SJSA1 (cell line): ENCODE measurements at regions not wholly inside any gene's neighbourhood (a gene's known extent, or its start where the extent isn't known, plus 50 kb on each side); places are given as distances from the start of the nearest gene placed in this dataset.

Experiments
- DNase-seq, 2 experiments: peaks; one replicate each; pipeline ENCODE4 v3.0.0-alpha.2; 2015 to 2020; ENCODE audit warnings: low spot score in 2 of 2, low read depth in 1 of 2
- H3K27ac ChIP-seq: fragments of 250-450 bp; sonication (Bioruptor Pico); 2 replicates; pipeline ENCODE4 v1.5.1; 2020; ENCODE audit warnings: mild to moderate bottlenecking, moderate library complexity
- H3K27me3 ChIP-seq: fragments of 250-450 bp; sonication (Bioruptor Pico); replicated peaks from 2 replicates; pipeline ENCODE4 v1.5.1; 2020; ENCODE audit warnings: mild to moderate bottlenecking, moderate library complexity
- H3K36me3 ChIP-seq: fragments of 250-450 bp; sonication (Bioruptor Pico); 2 replicates; pipeline ENCODE4 v1.5.1; 2020; ENCODE audit warnings: mild to moderate bottlenecking
- H3K4me1 ChIP-seq: fragments of 250-450 bp; sonication (Bioruptor Pico); replicated peaks from 2 replicates; pipeline ENCODE4 v1.6.1; 2021; ENCODE audit warnings: mild to moderate bottlenecking
- H3K4me3 ChIP-seq: fragments of 250-450 bp; sonication (Bioruptor Pico); 2 replicates; pipeline ENCODE4 v1.5.1; 2020; ENCODE audit warnings: mild to moderate bottlenecking
- H3K9me3 ChIP-seq: fragments of 250-450 bp; sonication (Bioruptor Pico); replicated peaks from 2 replicates; pipeline ENCODE4 v1.5.1; 2020; ENCODE audit warnings: mild to moderate bottlenecking

DNA sequence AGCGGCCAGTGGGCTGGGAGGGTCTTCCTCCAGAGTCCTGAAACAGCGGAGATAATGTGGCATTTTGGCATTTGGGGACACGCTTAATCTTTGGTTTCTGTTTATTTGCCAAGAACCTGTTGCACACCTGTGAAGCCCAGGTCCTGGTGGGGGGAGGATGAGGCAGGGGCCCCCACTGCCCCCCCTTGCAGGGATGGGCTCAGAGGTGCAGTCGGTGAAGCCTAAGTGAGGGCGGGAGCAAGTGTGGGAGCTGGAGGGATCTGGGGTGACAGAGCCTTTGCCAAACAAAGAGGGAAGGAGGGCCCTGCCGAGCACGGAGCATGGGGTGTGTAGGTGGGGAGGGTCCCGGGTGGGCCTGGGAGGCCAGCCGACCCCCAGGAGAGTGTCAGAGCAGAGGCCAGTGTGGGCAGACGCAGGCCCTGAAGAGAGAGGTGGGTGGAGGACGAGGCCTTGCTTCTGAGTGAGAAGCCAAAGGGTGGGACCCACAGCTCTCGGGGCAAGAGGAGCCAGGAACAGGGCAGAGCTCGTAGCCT lies 62.1 kb upstream of the ADGRA1 start:
- H3K9me3 ChIP-seq = no peaks in the 10 kb centered on the region

DNA sequence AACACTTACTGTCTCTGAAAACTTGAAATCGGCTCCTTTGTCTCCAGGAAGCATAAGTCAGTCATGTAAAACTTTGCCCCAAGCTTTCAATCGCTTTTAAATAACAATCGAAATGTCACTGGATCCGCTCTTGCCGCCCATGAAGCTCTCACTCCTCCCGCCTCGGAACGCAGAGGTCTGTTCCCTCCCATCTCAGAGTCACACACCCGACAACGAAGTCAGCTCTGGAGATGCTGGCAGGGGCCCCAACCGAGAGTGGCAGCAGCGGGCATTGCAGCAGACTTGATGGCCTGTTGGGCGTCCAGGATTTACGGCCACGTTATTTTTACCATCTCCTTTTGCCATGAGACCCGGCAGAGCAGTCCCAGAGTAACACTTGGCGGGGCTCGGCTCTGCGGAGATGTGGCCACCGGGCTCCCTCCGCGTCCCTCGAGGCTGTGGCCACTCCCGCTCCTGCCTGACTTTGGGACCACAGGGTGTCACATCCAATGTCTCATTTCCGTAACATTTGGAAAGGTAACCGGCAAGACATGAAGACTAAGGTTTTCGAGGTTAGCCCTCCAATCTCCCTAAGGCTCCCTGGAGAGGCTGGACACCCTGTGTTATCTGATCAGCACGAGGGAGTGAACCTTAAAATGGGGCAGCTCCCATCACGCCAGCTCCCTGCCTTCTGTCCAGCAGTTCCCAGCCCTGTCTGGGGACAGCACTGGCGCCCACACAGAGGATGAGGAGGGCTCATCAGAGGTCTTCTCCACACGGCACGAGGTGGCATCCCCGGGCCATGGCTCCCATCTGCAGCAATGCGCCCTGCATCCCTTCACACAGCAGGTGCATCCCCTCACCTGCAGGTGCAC lies 62.8 kb upstream of the ADGRA1 start:
- H3K36me3 ChIP-seq = no peaks in the 10 kb centered on the region
- H3K27ac ChIP-seq = no peak overlapping the region
- DNase-seq = no peak
- no peaks in the 10 kb centered on the region for H3K4me1 ChIP-seq
- peaks cover 41% of the 10 kb centered on the region for H3K27me3 ChIP-seq
- H3K4me3 ChIP-seq = no peak overlapping the region
- H3K9me3 ChIP-seq = no peaks in the 10 kb centered on the region

More for the DNA sequence above, 62.1 kb upstream of the ADGRA1 start:
- no peaks in the 10 kb centered on the region for H3K4me1 ChIP-seq
- no peak for DNase-seq
- no peaks in the 10 kb centered on the region for H3K36me3 ChIP-seq
- H3K27ac ChIP-seq = no peak overlapping the region
- H3K4me3 ChIP-seq = no peak overlapping the region
- peaks cover 46% of the 10 kb centered on the region for H3K27me3 ChIP-seq

DNA sequence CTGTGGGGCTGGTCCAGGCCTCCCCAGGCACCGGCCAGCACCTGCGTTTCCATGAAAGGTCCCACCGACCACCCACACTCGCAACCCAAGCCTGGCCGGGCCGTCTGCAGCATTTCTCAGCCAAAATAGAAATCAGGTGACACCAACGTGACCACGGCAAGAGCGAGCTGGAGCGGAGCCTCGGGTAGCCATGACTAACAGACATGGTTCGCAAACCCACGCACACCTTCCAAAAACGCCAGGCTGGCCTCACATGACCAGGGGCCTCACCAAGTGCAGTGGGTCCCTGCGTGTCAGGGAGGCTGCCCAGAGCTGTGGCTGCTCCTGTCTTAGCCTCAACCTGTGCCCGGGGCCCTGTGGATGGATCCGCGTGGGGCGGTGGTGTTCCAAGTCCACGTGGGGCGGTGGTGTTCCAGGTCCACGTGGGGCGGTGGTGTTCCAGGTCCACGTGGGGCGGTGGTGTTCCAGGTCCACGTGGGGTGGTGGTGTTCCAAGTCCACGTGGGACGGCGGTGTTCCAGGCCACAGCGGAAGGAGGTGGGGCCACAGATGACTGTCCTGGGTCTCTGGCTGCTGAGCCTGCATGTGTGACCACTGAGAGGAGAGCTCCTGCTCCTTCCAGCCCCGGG lies 64.4 kb upstream of the ADGRA1 start:
- Histone ChIP-seq H3K9me3 (no peaks in the 10 kb centered on the region), H3K4me3 (no peak overlapping the region), H3K27ac (no peak overlapping the region), H3K4me1 (no peaks in the 10 kb centered on the region), H3K36me3 (no peaks in the 10 kb centered on the region), H3K27me3 (peaks cover 36% of the 10 kb centered on the region)
- no peak for DNase-seq

DNA sequence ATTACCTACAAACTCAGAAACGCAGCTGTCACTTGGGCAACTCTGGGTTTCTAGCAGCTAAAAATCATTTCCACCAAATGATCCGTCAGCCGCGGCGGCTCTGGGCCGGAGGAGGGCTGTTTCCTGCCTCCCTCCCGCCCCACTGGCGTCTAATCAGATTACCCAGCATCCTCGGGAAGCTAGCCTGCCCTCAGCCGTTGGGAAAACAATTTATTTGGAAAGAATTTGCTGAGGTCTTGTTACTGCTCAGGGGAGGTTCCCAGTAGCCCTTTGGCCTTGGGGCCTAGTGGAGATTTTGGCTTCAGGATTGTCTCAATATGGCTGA lies 65.0 kb upstream of the ADGRA1 start:
- Histone ChIP-seq H3K27ac (no peak overlapping the region), H3K27me3 (peaks cover 36% of the 10 kb centered on the region), H3K9me3 (no peaks in the 10 kb centered on the region), H3K4me3 (no peak overlapping the region), H3K36me3 (no peaks in the 10 kb centered on the region), H3K4me1 (no peaks in the 10 kb centered on the region)
- no peak for DNase-seq

DNA sequence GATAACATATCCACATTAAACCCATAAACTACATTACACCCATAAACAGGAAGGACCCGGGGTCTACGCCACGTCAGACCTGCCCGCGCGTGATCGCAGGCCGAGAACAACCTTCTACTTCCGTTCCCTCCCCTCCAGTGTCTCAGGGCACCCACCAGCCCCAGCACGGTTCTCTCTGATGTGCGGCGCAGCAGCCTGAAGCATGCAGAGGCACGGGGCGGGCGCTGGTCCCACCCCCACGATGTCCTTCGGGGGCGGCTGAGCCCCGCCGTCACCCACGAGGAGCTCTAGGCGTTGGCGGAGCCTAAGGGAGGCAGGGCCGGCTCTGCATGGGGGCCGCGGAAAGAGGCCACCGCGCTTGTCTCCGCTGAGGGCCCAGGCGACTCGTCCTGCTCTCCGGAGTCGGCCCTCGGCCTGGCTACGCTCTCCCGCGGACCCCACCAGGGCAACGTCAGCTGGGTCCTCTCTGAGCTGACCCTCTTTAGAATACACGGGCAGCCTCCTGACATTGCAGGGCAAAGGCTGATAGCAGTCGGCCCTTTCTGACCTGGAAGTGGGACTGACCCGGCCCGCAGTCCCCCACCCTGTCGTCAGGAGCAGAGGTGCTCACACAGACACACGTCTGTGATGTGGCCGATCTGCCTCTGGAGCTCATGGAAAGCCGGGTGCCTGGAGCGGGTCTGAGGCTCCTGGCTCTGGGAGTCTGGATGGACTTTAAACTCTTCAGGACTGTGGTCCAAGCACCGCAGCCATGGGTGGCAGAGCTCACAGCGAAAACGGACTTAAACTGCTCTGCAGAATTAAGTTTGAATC lies 65.6 kb upstream of the ADGRA1 start:
- H3K36me3 ChIP-seq = no peaks in the 10 kb centered on the region
- DNase-seq = no peak
- H3K27ac ChIP-seq = no peak overlapping the region
- no peaks in the 10 kb centered on the region for H3K4me1 ChIP-seq
- peaks cover 36% of the 10 kb centered on the region for H3K27me3 ChIP-seq
- no peak overlapping the region for H3K4me3 ChIP-seq
- no peaks in the 10 kb centered on the region for H3K9me3 ChIP-seq

DNA sequence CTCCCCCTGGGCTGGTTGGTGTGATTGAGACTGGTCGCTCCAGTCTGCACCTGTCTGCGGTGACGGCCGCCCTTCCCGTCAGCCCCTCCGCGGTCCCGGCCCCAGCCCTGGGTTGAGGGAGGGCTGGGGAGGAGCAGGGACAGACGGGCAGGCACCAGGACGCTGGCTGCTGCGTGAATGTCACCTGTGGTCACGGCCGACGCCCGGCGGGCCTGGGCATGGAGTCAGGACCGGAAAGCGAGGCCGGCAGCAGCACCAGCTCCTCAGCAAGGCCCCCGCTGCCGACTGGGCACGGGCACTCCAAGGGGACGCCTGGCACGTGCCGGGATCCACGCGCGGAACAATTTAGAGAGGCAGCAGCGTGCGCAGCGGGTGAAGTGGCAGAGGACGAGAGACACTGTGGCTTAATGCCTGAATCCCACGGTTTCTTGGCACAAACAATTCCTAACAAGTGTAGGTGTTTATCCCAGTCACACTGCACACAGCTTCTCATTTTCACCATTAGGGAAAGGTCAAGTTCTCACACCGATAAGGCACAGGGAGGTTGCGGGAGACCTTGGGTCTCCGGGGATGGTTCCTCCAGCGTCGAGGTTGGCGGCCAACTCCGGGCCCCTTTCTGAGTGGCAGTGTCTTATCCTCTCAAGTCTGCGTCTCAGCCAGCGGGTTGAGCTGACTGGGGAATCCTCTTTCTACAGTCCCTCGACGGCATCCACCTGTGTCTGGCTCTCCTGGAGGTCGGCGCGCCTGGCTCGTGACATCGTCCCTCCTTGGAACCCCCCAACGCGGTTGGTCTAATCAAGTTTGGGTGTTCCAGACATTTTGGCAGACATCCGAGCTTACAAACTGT lies 66.4 kb upstream of the ADGRA1 start:
- Histone ChIP-seq H3K27ac (no peak overlapping the region), H3K4me3 (no peak overlapping the region), H3K27me3 (peaks cover 32% of the 10 kb centered on the region), H3K36me3 (no peaks in the 10 kb centered on the region), H3K4me1 (no peaks in the 10 kb centered on the region), H3K9me3 (no peaks in the 10 kb centered on the region)
- no peak for DNase-seq

DNA sequence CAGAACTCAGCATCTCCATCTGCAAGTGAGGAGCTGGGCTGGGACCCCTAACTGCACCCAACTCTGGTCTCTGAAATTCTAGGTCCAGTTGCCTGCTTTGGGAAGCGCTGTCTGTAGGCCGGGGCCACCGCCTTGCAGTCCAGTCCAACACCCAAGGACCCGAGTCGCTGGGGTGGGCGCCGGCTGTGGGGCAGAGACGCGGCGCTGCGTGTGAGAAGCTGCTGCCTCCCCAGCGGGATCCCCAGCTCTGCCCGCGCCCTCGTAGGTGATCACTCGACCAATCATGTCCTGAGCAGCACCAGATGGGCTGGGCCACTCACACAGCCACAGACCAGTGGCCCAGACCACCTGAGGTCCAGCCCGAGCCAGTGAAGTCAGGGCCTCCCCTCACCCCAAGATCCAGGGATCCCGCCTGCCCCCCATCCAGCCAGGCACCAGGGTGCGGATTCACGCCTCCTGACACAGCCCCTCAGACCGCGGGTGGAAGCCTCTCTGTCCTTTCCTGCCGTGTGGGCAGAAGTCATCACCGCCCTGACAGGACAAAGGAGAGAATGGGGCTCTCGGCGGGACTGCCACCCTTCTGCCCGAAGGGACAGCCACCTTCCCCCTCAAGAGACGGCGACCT lies 67.4 kb upstream of the ADGRA1 start:
- H3K9me3 ChIP-seq = no peaks in the 10 kb centered on the region
- H3K4me1 ChIP-seq = no peaks in the 10 kb centered on the region
- H3K27me3 ChIP-seq = peaks cover 25% of the 10 kb centered on the region
- no peaks in the 10 kb centered on the region for H3K36me3 ChIP-seq
- H3K27ac ChIP-seq = no peak overlapping the region
- H3K4me3 ChIP-seq = no peak overlapping the region
- DNase-seq = no peak

DNA sequence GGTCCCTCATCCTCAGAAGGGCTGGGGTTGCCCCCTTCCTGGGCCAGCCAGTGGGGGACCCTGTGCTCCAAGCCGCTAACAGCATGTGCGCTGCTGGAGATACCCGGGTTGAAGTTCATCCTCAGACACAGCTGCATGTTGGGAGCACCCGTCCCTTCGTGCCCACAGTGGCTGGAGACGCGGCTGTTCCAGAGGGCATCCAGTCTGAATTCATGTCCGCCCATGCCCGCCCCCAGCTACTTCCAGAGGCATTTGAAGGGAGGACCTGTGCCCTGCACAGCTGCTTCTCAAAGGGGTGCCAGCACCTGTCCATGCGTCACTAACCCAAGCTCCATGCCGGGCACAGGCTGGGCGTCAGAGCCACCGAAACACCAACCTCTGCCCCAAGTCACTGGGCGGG lies 68.1 kb upstream of the ADGRA1 start:
- Histone ChIP-seq H3K9me3 (no peaks in the 10 kb centered on the region), H3K27me3 (peaks cover 18% of the 10 kb centered on the region), H3K27ac (no peak overlapping the region), H3K36me3 (no peaks in the 10 kb centered on the region), H3K4me3 (no peak overlapping the region), H3K4me1 (no peaks in the 10 kb centered on the region)
- DNase-seq = no peak

DNA sequence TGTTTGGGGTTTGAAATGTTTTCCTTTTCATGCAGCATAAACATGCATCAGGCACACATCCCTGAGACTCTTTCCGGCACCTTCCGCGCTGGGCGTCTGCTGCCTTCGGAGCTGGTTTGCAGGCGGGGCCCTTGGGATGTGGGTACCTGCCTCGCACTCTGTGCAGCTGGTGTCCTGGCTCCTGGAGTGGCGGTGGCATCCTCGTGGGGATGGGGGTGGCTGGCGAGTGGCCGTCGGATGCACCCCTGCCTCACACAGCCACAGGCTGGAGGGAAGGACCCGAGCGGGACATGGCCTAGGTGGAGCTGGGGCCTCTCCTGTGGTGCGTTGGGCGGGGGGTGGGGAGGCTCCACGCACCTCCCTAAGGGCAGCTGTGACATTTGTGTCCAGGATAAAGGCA lies 68.5 kb upstream of the ADGRA1 start:
- no peak overlapping the region for H3K27ac ChIP-seq
- H3K4me1 ChIP-seq = no peaks in the 10 kb centered on the region
- peaks cover 14% of the 10 kb centered on the region for H3K27me3 ChIP-seq
- no peak for DNase-seq
- no peaks in the 10 kb centered on the region for H3K36me3 ChIP-seq
- no peak overlapping the region for H3K4me3 ChIP-seq
- no peaks in the 10 kb centered on the region for H3K9me3 ChIP-seq

DNA sequence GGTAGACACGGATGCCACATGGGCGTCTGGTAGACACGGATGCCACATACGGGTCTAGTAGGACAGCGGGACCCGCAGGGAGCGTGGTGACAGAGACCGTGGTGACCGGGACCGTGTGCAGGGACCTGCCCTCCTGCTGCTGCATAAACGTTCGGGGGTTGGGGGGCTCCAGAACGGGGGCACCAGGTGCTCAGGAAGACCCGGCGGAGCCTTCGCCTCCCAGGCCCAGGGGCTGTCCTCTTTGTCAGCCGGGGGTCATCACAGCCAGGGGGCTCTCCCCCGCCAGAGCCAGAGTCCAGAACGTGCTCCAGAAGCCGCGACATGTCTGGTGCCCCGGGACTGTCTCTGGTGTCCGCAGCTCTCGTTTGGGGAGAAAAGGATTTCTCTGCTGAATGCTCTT lies 69.2 kb upstream of the ADGRA1 start:
- no peaks in the 10 kb centered on the region for H3K36me3 ChIP-seq
- no peak overlapping the region for H3K4me3 ChIP-seq
- H3K4me1 ChIP-seq = no peaks in the 10 kb centered on the region
- DNase-seq = no peak
- peaks cover 13% of the 10 kb centered on the region for H3K27me3 ChIP-seq
- H3K27ac ChIP-seq = no peak overlapping the region
- no peaks in the 10 kb centered on the region for H3K9me3 ChIP-seq

DNA sequence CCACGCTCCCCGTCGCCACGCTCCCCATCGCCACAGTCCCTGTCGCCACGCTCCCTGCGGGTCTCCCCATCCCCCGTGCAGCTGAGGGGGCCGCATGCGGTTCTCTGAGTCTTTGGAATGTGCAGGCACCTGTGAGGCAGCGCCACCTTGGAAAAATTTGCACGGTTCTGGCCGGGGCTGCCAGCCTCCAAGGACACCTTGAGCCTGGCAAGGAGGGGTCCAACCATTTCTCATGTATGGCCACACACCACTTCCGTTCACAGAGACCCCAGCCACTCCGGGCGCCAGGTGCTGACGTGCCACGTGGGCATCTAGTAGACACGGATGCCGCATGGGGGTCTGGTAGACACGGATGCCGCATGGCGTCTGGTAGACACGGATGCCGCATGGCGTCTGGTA lies 70.5 kb upstream of the ADGRA1 start:
- Histone ChIP-seq H3K27ac (no peak overlapping the region), H3K36me3 (no peaks in the 10 kb centered on the region), H3K4me3 (no peak overlapping the region), H3K4me1 (no peaks in the 10 kb centered on the region), H3K9me3 (no peaks in the 10 kb centered on the region), H3K27me3 (peaks cover 1% of the 10 kb centered on the region)
- no peak for DNase-seq

DNA sequence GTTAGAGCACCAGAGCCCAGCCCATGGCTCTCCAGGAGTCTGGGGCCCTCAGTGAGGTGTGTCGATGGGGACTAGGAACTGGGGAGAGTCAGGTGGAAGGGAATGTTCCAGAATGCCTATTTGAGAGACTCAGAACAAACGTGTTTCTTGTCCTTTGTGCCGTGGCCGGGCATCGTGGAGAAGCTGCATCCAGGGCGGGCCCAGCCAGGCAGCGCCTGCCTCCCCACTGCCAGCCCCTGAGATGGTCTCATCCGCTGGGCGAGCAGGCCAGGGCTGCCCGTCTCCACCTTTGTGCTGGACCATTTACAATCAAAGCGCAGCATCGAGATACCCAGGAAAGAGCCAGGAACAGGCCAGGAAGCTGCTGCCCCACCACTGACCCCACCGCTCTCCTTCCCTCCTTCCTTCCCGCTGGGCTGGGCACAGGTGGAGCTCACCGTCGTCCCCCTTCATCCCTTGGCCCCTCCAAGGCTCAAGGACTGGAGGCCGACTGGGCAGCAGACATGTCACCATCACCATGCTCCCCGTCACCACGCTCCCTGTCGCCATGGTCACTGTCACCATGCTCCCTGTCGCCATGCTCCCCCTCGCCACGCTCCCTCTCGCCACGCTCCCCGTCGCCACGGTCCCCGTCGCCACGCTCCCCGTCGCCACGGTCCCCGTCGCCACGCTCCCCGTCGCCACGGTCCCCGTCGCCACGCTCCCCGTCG lies 71.1 kb upstream of the ADGRA1 start:
- no peaks in the 10 kb centered on the region for H3K4me1 ChIP-seq
- H3K4me3 ChIP-seq = no peak overlapping the region
- no peaks in the 10 kb centered on the region; the same call in 1 of the 2 replicates for H3K27me3 ChIP-seq
- H3K36me3 ChIP-seq = no peaks in the 10 kb centered on the region
- no peaks in the 10 kb centered on the region for H3K9me3 ChIP-seq
- H3K27ac ChIP-seq = no peak overlapping the region
- DNase-seq = no peak
